Keratinocyte (primary cell): ENCODE measurements at regions not wholly inside any gene's neighbourhood (a gene's known extent, or its start where the extent isn't known, plus 50 kb on each side); places are given as distances from the start of the nearest gene placed in this dataset.

Experiments used
- CTCF ChIP-seq, 3 experiments: IDR thresholded peaks in 1 of 3; conservative IDR thresholded peaks in 1 of 3; optimal IDR thresholded peaks in 1 of 3; 2 replicates in 2 of 3; 3 replicates in 1 of 3; pipeline versions ENCODE3 to v1.5.1; 2011; ENCODE audit warnings: low read length in 3 of 3, mild to moderate bottlenecking in 3 of 3, moderate library complexity in 2 of 3, control low read depth in 1 of 3, inconsistent platforms in 1 of 3; ENCODE audit not compliant: insufficient read depth in 2 of 3; ENCODE audit errors: extremely low read depth in 1 of 3
- EZH2 ChIP-seq: IDR thresholded peaks from one replicate; pipeline ENCODE4 v1.6.1; 2012; ENCODE audit warnings: inconsistent platforms, mild to moderate bottlenecking, low read length, moderate library complexity

- TF ChIP-seq CTCF (optimal IDR thresholded peaks at IDR 0.05 in 1 of 3, IDR thresholded peaks at IDR 0.05 in 1 of 3, conservative IDR thresholded peaks at IDR 0.05 in 1 of 3; ENCODE audit: extremely low read depth in 1 of 3, insufficient read depth in 2 of 3, low read length in 3 of 3) (no peak), EZH2 (no peak)
These were observed 122.2 kb downstream of the INHBB start for GRCh38 chr2:120468136-120468535.
